ENCODE measurements at regions not wholly inside any gene's neighbourhood (a gene's known extent, or its start where the extent isn't known, plus 50 kb on each side); places are given as distances from the start of the nearest gene placed in this dataset.

DNA sequence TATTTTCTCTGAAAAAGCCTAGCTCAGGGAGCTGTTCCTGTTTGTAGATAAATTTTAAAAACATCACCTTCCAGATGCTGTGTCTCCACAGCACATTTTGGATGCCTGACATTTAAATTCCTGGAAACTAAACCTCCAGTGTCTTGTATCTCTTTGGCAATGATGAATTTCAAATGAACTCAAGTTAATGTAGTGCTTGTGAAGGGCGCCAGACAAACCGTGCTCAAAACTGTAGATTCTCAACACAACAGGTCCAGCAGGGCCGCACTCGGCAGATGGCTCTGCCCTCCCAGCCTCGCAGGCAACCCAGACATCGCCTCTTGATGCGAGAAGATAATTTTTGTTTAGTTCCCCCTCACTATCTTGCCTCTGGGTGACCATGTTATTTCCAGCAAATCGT, 432.9 kb downstream of the VRK1 start:
- H3K27ac ChIP-seq: no peak overlapping the region
- TF ChIP-seq ZFX (IDR thresholded peaks at IDR 0.05): no peak
- TF ChIP-seq, protein P1, sequence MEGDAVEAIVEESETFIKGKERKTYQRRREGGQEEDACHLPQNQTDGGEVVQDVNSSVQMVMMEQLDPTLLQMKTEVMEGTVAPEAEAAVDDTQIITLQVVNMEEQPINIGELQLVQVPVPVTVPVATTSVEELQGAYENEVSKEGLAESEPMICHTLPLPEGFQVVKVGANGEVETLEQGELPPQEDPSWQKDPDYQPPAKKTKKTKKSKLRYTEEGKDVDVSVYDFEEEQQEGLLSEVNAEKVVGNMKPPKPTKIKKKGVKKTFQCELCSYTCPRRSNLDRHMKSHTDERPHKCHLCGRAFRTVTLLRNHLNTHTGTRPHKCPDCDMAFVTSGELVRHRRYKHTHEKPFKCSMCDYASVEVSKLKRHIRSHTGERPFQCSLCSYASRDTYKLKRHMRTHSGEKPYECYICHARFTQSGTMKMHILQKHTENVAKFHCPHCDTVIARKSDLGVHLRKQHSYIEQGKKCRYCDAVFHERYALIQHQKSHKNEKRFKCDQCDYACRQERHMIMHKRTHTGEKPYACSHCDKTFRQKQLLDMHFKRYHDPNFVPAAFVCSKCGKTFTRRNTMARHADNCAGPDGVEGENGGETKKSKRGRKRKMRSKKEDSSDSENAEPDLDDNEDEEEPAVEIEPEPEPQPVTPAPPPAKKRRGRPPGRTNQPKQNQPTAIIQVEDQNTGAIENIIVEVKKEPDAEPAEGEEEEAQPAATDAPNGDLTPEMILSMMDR (conservative IDR thresholded peaks at IDR 0.05): no peak

DNA sequence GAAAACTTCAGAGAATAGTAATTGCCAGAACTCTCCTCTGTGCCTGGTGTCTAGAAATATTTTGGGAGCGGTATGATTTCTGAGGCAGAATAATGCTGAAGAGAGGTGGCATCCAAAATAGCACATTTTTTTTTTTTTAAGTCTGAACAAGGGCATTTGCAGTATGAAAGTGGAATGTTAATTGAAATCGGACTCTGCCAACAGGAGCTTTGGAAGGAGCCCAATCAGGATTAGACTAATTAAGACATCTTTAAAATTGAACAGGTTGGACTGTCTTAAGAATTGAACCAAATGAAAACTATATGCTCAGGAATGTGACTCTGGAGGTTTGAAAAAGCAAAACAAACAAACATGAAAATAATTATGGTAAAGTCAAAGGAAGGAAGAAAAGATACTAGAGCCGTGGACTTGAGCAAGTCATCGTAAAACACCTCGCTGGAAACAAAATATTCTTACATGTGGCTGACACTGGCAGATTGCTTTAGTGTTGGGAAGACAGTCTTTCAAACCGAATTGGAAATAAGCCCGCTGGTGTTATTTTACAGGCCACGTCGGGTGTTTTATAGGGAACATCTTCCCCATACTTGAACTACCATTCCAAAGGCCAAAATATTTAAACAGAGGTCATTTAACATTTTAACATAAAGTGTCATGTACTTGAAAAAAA, 436.3 kb downstream of the VRK1 start:
- no peak overlapping the region for H3K27ac ChIP-seq
- TF ChIP-seq, protein P1 (conservative IDR thresholded peaks at IDR 0.05): no peak
- no peak for TF ChIP-seq ZFX (IDR thresholded peaks at IDR 0.05)

DNA sequence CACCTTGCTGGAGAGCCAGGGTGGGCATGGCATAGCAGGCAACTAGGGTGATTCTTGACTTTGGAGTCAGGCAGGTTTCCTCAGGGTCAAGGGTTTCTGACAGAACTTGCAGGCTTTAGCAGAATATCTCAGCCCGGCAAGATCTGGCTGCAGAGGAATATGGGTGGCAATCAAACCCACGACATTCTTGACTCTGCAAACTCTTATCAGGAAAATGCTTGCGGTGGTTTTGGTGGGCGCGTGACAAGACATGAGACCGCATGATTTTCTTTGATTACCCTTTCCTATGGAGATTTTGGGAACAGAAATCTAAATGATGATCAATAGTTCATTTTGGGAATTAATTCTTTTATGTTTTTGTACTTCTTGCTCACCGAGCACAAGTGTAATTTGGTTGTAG, 449.5 kb downstream of the VRK1 start:
- no peak overlapping the region for H3K27ac ChIP-seq
- no peak for TF ChIP-seq ZFX (IDR thresholded peaks at IDR 0.05)
- TF ChIP-seq, protein P1 (conservative IDR thresholded peaks at IDR 0.05): no peak

DNA sequence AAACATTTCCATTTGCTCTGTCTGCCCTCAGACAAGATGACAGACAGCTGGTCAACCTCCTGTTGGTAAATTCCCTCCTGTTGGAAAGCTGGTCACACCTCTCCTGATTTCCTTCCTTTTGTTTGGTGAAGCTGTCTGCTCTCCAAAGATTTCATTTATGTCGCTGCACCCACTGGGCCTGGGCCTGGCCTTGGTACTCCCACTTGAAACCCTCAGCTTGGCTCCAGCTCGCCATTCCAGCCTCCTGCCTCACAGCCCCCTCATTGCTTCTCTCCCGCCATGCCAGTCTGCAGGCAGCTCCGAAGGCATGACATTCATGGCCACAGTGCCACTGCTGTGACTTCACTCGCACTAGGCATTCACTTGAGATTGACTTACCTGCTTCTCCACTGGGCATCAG, 451.8 kb downstream of the VRK1 start:
- H3K27ac ChIP-seq: no peak overlapping the region
- TF ChIP-seq, protein P1 (conservative IDR thresholded peaks at IDR 0.05): no peak
- no peak for TF ChIP-seq ZFX (IDR thresholded peaks at IDR 0.05)

DNA sequence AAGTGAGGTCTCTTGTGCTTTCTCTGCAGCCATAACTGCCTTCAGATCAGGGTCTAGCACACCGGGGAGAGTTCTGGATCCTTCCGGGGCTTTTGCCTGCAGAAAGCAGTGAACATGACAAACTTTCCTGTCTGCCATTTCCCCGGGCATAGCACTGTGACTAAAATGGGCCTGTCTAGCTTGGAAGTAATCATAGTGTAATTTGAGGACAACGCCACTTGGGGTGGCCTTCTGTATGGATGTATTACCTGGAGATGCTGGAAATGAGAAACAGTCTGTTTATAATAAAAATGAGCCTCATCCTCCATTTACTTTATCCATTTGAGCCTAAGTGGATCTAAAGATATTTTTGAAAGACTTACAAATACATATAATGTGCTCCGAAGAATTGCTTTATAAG, 453.7 kb downstream of the VRK1 start:
- no peak for TF ChIP-seq ZFX (IDR thresholded peaks at IDR 0.05)
- TF ChIP-seq, protein P1 (conservative IDR thresholded peaks at IDR 0.05): no peak
- no peak overlapping the region for H3K27ac ChIP-seq

DNA sequence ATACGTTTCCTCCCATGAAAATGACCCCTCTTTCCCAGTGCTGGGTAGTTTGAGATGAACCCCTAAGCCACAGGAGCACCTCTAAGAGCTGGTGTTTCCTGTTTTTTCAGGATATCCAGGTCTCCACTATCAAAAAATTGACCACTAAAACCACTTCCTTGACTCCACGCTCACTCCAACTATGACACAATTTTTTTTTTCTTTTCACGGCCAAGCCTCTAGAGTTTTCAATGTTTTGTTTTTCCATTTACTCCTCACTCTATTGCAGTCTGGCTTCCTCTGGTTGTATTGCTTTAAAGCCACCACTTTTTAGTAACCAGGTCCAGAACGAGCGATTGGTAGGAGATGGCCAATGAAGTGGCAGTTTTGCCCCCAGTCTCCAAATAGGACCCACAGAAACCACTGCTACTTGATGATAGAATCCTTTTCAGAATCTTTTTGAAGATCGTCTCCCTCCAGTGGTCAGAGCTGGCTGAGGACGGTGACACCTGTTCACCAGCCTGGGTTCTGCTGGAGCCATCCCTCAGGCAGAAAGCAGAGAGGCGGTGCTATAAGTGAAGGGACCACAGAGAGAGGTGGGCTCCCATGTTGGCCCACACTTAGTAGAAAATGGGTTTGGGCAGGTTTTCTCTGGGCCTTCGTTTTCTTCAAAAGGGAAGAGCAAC, 454.4 kb downstream of the VRK1 start:
- no peak overlapping the region for H3K27ac ChIP-seq
- TF ChIP-seq, protein P1 (conservative IDR thresholded peaks at IDR 0.05): no peak; the same call in 1 of the 2 replicates
- no peak for TF ChIP-seq ZFX (IDR thresholded peaks at IDR 0.05)

DNA sequence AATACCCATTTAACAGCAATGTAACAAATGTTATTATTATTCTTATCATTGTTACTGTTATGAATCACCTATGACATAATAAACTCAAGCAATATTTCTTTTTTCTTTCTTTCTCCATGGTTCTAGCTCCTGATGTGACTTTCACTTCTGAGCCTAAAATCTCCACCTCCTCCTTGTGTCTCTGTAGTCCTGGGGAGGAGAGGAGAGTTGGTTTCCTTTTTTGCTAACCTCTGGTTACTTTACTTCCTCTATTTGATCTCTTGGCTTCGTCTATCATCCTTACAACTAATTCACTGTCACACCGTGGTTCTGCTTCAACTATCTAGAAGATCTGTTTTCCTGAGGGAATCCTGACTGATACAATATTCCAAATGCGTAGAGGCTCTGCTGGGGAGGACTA, 456.6 kb downstream of the VRK1 start:
- H3K27ac ChIP-seq: no peak overlapping the region
- TF ChIP-seq ZFX (IDR thresholded peaks at IDR 0.05): no peak
- TF ChIP-seq, protein P1 (conservative IDR thresholded peaks at IDR 0.05): no peak
